ENCODE measurements at regions not wholly inside any gene's neighbourhood (a gene's known extent, or its start where the extent isn't known, plus 50 kb on each side); places are given as distances from the start of the nearest gene placed in this dataset.

- Histone ChIP-seq H3K9me3 (replicated peaks; ENCODE audit: control insufficient read depth, insufficient read depth, low read length) (no peaks in the 10 kb centered on the region; the same call in 1 of the 3 replicates), H3K4me1 (ENCODE audit: control insufficient read depth, insufficient read depth, low read length) (no peaks in the 10 kb centered on the region), H3K27me3 (replicated peaks in 1 of 2; ENCODE audit: control insufficient read depth in 2 of 2, insufficient read depth in 2 of 2, low read length in 1 of 2) (no peaks in the 10 kb centered on the region), H3K27ac (ENCODE audit: control insufficient read depth, insufficient read depth) (no peak overlapping the region), H3K36me3 (ENCODE audit: control insufficient read depth in 2 of 2, insufficient read depth in 2 of 2, low read length in 1 of 2) (no peaks in the 10 kb centered on the region), H3K4me3 (no peak overlapping the region), H2AFZ (ENCODE audit: control insufficient read depth, low read depth, low read length) (no peak overlapping the region), H3K79me2 (ENCODE audit: control insufficient read depth, insufficient read depth, low read length) (no peaks in the 10 kb centered on the region), H4K20me1 (ENCODE audit: control insufficient read depth, insufficient read depth) (no peaks in the 10 kb centered on the region), H3K4me2 (ENCODE audit: control insufficient read depth, insufficient read depth) (no peak overlapping the region), H3K9ac (ENCODE audit: control insufficient read depth, insufficient read depth, low read length) (no peak overlapping the region)
- TF ChIP-seq ZBTB4 (CRISPR knock-in tag; IDR thresholded peaks at IDR 0.05) = no peak
- TF ChIP-seq RB1 (IDR thresholded peaks at IDR 0.05; ENCODE audit: borderline replicate concordance) = no peak
- TF ChIP-seq STAT1 (conservative IDR thresholded peaks at IDR 0.05) = no peak
- TF ChIP-seq BCL11A (IDR thresholded peaks at IDR 0.05; ENCODE audit: low read depth, low read length) = no peak
- TF ChIP-seq POLR2A (IDR thresholded peaks at IDR 0.05; ENCODE audit: low read depth, low read length) = no peak
- no peak for TF ChIP-seq MTA2 (IDR thresholded peaks at IDR 0.05; ENCODE audit: low read depth)
- no peak for TF ChIP-seq SP1 (IDR thresholded peaks at IDR 0.05; ENCODE audit: low read depth, low read length)
- ChIA-PET RAD21 (ENCODE audit: unreplicated experiment) (no interaction called here), POLR2A (no interaction called here), SMC1A (ENCODE audit: uncharacterized antibody, unreplicated experiment) (no interaction called here), CTCF (no interaction called here)
- 20% methylated on average over 4 of the region's 4 CpGs for WGBS (ENCODE audit: insufficient coverage, insufficient replicate concordance, low lambda C conversion rate, missing lambda C conversion rate)
- no TSS peak for BruUV-seq (replicated peaks)
- DNase-seq (ENCODE audit: low read depth, low spot score) = no peak
- FAIRE-seq = no peak
- ATAC-seq = no peak
- in situ Hi-C loops (cut with MboI) (no loop called here), intact Hi-C loops (cut with micrococcal nuclease; ENCODE audit: unreplicated experiment) (no loop called here)
Measured at GRCh38 chr5:118247458-118247857, 740.9 kb downstream of the DTWD2 start.

GRCh38 chr5:118243613-118244012 lies 744.7 kb downstream of the DTWD2 start:
- Histone ChIP-seq H3K9ac (ENCODE audit: control insufficient read depth, insufficient read depth, low read length) (no peak overlapping the region), H3K4me3 (no peak overlapping the region), H3K4me1 (ENCODE audit: control insufficient read depth, insufficient read depth, low read length) (no peaks in the 10 kb centered on the region), H2AFZ (ENCODE audit: control insufficient read depth, low read depth, low read length) (no peak overlapping the region), H3K4me2 (ENCODE audit: control insufficient read depth, insufficient read depth) (no peak overlapping the region), H4K20me1 (ENCODE audit: control insufficient read depth, insufficient read depth) (no peaks in the 10 kb centered on the region), H3K27ac (ENCODE audit: control insufficient read depth, insufficient read depth) (no peak overlapping the region), H3K27me3 (replicated peaks in 1 of 2; ENCODE audit: control insufficient read depth in 2 of 2, insufficient read depth in 2 of 2, low read length in 1 of 2) (no peaks in the 10 kb centered on the region), H3K79me2 (ENCODE audit: control insufficient read depth, insufficient read depth, low read length) (no peaks in the 10 kb centered on the region), H3K36me3 (ENCODE audit: control insufficient read depth in 2 of 2, insufficient read depth in 2 of 2, low read length in 1 of 2) (no peaks in the 10 kb centered on the region), H3K9me3 (replicated peaks; ENCODE audit: control insufficient read depth, insufficient read depth, low read length) (no peaks in the 10 kb centered on the region; the same call in 1 of the 3 replicates)
- ChIA-PET CTCF (no interaction called here), SMC1A (ENCODE audit: uncharacterized antibody, unreplicated experiment) (no interaction called here), RAD21 (ENCODE audit: unreplicated experiment) (no interaction called here), POLR2A (no interaction called here)
- TF ChIP-seq SUZ12 (IDR thresholded peaks at IDR 0.05; ENCODE audit: unreplicated experiment) (no peak), RB1 (IDR thresholded peaks at IDR 0.05; ENCODE audit: borderline replicate concordance) (no peak), POLR2AphosphoS5 (IDR thresholded peaks at IDR 0.05; ENCODE audit: low read length) (no peak), BCL11A (IDR thresholded peaks at IDR 0.05; ENCODE audit: low read depth, low read length) (no peak), STAT1 (conservative IDR thresholded peaks at IDR 0.05) (no peak)
- FAIRE-seq (no peak), ATAC-seq (no peak), DNase-seq (ENCODE audit: low read depth, low spot score) (no peak)
- in situ Hi-C loops (cut with MboI) (no loop called here), intact Hi-C loops (cut with micrococcal nuclease; ENCODE audit: unreplicated experiment) (no loop called here)
- BruUV-seq (replicated peaks) = no TSS peak
- 0% methylated on average over 2 of the region's 2 CpGs for WGBS (ENCODE audit: insufficient coverage, insufficient replicate concordance, low lambda C conversion rate, missing lambda C conversion rate)

Data from GM12878 (cell line).